Lower lobe of right lung (tissue), 2 donors: ENCODE measurements at regions not wholly inside any gene's neighbourhood (a gene's known extent, or its start where the extent isn't known, plus 50 kb on each side); places are given as distances from the start of the nearest gene placed in this dataset.

Experiments used
- ATAC-seq, 2 donors: fragments of 200-7000 bp; cut with Tn5 transposase; one replicate each; pipeline ENCODE4 v1.9.1; 2020 to 2022; ENCODE audit warnings: mild to moderate bottlenecking in 2 of 2, moderate library complexity in 2 of 2
- DNase-seq: peaks from one replicate; pipeline ENCODE4 v3.0.0-alpha.2; 2020
- H3K27ac ChIP-seq: fragments of 200-600 bp; one replicate; pipeline ENCODE4 v1.8.0; 2022
- H3K27me3 ChIP-seq: fragments of 200-600 bp; one replicate; pipeline ENCODE4 v1.8.0; 2022; ENCODE audit warnings: low read depth
- H3K36me3 ChIP-seq: fragments of 200-600 bp; one replicate; pipeline ENCODE4 v1.8.0; 2022; ENCODE audit warnings: mild to moderate bottlenecking
- H3K4me1 ChIP-seq: fragments of 200-600 bp; one replicate; pipeline ENCODE4 v1.8.0; 2022
- H3K4me3 ChIP-seq: fragments of 200-600 bp; one replicate; pipeline ENCODE4 v1.8.0; 2022; ENCODE audit warnings: mild to moderate bottlenecking
- H3K9me3 ChIP-seq: fragments of 200-600 bp; one replicate; pipeline ENCODE4 v1.8.0; 2022
- CTCF ChIP-seq: fragments of 200-600 bp; IDR thresholded peaks from one replicate; pipeline ENCODE4 v1.8.0; 2022; ENCODE audit warnings: antibody characterized with exemption, mild to moderate bottlenecking
- intact Hi-C: fragments of 100-400 bp; cut with DNase I; formaldehyde crosslinking; loops from one replicate; pipeline ENCODE4 v1.11.0; 2022
- donor health status: DM: no; HTN: yes; CAD: no; lungs with severe emphysema.

DNA sequence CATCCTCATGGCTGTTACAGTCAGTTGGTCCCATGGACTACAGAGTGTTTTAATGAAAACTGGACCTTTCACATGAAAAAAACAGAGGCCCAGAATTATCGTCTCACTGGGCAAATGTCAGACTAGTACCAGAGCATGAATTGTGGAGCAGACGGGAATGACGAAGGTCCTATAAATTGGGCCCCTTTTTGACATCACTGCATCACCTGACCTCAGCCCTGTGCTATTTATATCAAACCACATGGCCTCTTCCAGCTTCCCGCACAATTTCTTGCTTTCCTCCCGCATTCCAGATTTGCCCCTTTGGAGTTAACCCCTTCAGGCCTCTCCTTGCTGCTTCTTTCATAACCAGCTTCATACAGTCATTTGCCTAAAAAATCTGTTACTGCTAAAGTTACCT lies 301.7 kb downstream of the ATPSCKMT start:
- Histone ChIP-seq H3K27ac (no peak overlapping the region), H3K9me3 (no peaks in the 10 kb centered on the region), H3K4me3 (no peak overlapping the region), H3K4me1 (no peaks in the 10 kb centered on the region), H3K36me3 (no peaks in the 10 kb centered on the region), H3K27me3 (no peaks in the 10 kb centered on the region)
- no peak for TF ChIP-seq CTCF
- ATAC-seq (no peak), DNase-seq (no peak)
- intact Hi-C loops = no loop called here

GRCh38 chr5:9947225-9947714 lies 302.4 kb downstream of the ATPSCKMT start:
- Histone ChIP-seq H3K4me1 (no peaks in the 10 kb centered on the region), H3K4me3 (no peak overlapping the region), H3K27me3 (no peaks in the 10 kb centered on the region), H3K9me3 (no peaks in the 10 kb centered on the region), H3K36me3 (no peaks in the 10 kb centered on the region), H3K27ac (no peak overlapping the region)
- TF ChIP-seq CTCF = no peak
- ATAC-seq (peak in 1 of 2 donors; percentile 51), DNase-seq (no peak)
- intact Hi-C loops = no loop called here

- Histone ChIP-seq H3K4me1 (no peaks in the 10 kb centered on the region), H3K27me3 (no peaks in the 10 kb centered on the region), H3K27ac (no peak overlapping the region), H3K9me3 (no peaks in the 10 kb centered on the region), H3K36me3 (no peaks in the 10 kb centered on the region), H3K4me3 (no peak overlapping the region)
- no peak for DNase-seq
- intact Hi-C loops = no loop called here
- no peak for TF ChIP-seq CTCF
- no peak for ATAC-seq
These were observed 302.6 kb upstream of the TAS2R1 start for GRCh38 chr5:9932770-9933169.

- TF ChIP-seq CTCF = no peak
- intact Hi-C loops = no loop called here
- H3K4me1 ChIP-seq = no peaks in the 10 kb centered on the region
- DNase-seq (no peak), ATAC-seq (no peak)
- no peaks in the 10 kb centered on the region for H3K27me3 ChIP-seq
- no peak overlapping the region for H3K4me3 ChIP-seq
- no peaks in the 10 kb centered on the region for H3K36me3 ChIP-seq
- H3K27ac ChIP-seq = no peak overlapping the region
- no peaks in the 10 kb centered on the region for H3K9me3 ChIP-seq
These were observed 300.0 kb upstream of the TAS2R1 start for GRCh38 chr5:9930156-9930555.

- no peaks in the 10 kb centered on the region for H3K36me3 ChIP-seq
- DNase-seq = no peak
- intact Hi-C loops = no loop called here
- no peaks in the 10 kb centered on the region for H3K9me3 ChIP-seq
- TF ChIP-seq CTCF = no peak
- no peak overlapping the region for H3K27ac ChIP-seq
- no peaks in the 10 kb centered on the region for H3K4me1 ChIP-seq
- ATAC-seq = no peak
- H3K27me3 ChIP-seq = no peaks in the 10 kb centered on the region
- no peak overlapping the region for H3K4me3 ChIP-seq
These were observed 298.2 kb upstream of the TAS2R1 start for GRCh38 chr5:9928326-9928725.

GRCh38 chr5:9927521-9927997 lies 297.4 kb upstream of the TAS2R1 start:
- ATAC-seq (no peak), DNase-seq (no peak)
- Histone ChIP-seq H3K27me3 (no peaks in the 10 kb centered on the region), H3K27ac (no peak overlapping the region), H3K9me3 (peaks cover 5% of the 10 kb centered on the region), H3K36me3 (no peaks in the 10 kb centered on the region), H3K4me3 (no peak overlapping the region), H3K4me1 (no peaks in the 10 kb centered on the region)
- no peak for TF ChIP-seq CTCF
- intact Hi-C loops = no loop called here
